ENCODE measurements at regions not wholly inside any gene's neighbourhood (a gene's known extent, or its start where the extent isn't known, plus 50 kb on each side); places are given as distances from the start of the nearest gene placed in this dataset.

- H3K23ac ChIP-seq (ENCODE audit: insufficient read length, low read depth, low read length): no peak overlapping the region
- no peak overlapping the region for H3T11ph ChIP-seq (ENCODE audit: low read length)
- H3K79me2 ChIP-seq (ENCODE audit: insufficient read depth, low read length): no peaks in the 10 kb centered on the region
- H3K14ac ChIP-seq (ENCODE audit: insufficient read depth, low read length): no peak overlapping the region
- WGBS (ENCODE audit: extremely low coverage, insufficient read length, low lambda C conversion rate): no CpG with 5 or more reads among the region's 1 CpG
- H3K23me2 ChIP-seq (ENCODE audit: insufficient read length, low read depth, low read length, poor library complexity, severe bottlenecking): no peaks in the 10 kb centered on the region
- H4K8ac ChIP-seq (replicated peaks; ENCODE audit: insufficient read length, low read depth, low read length): no peak overlapping the region
- no peaks in the 10 kb centered on the region for H3K79me1 ChIP-seq (ENCODE audit: insufficient read depth, low read depth, low read length, poor library complexity, severe bottlenecking)
- Mint-ChIP-seq H3K36me3 (ENCODE audit: insufficient read depth in 1 of 3, low read depth in 3 of 3) (peaks cover 5 to 13% (median 7%) of the 10 kb centered on the region in 3 experiments; a peak in 5 of 7 replicates), H3K27me3 (ENCODE audit: low read depth) (no peaks in the 10 kb centered on the region), H3K4me1 (peaks cover 11 to 15% of the 10 kb centered on the region in 2 experiments), H3K27ac (no peak overlapping the region; a peak in 1 of 7 replicates), H3K9me3 (peaks cover 10 to 14% of the 10 kb centered on the region in 2 experiments; a peak in 4 of 5 replicates), H3K4me3 (no peak overlapping the region)
- no peaks in the 10 kb centered on the region for H3K9me3 ChIP-seq (ENCODE audit: control insufficient read depth, low read depth, low read length)
- H3K18ac ChIP-seq (ENCODE audit: insufficient read length, low read depth, low read length): no peak overlapping the region
- no peak overlapping the region for H2BK20ac ChIP-seq (ENCODE audit: low read depth, low read length, poor library complexity, severe bottlenecking)
- TF ChIP-seq CTCF (conservative IDR thresholded peaks at IDR 0.05): no peak
- H3K4ac ChIP-seq (ENCODE audit: low read depth, low read length): no peak overlapping the region
- no peak overlapping the region for H2BK12ac ChIP-seq (ENCODE audit: insufficient read length, low read depth, low read length)
- H4K91ac ChIP-seq (ENCODE audit: insufficient read length, low read depth, low read length): no peak overlapping the region
- H3K4me1 ChIP-seq (ENCODE audit: insufficient read depth, low read length): peaks cover 4% of the 10 kb centered on the region; the same call in 1 of the 2 replicates
- no peaks in the 10 kb centered on the region for H3K27me3 ChIP-seq (ENCODE audit: insufficient read depth, low read length)
- no peak overlapping the region for H4K5ac ChIP-seq (ENCODE audit: insufficient read length, low read depth, low read length)
- H2AFZ ChIP-seq (ENCODE audit: low read length): no peak overlapping the region
- H3K9ac ChIP-seq (ENCODE audit: extremely low read depth, insufficient read length, low read length): no peak overlapping the region
- no peak overlapping the region for H3K56ac ChIP-seq (ENCODE audit: insufficient read length, low read depth, low read length)
- DNase-seq: no peak
- no peaks in the 10 kb centered on the region for H4K20me1 ChIP-seq (ENCODE audit: control insufficient read depth, insufficient read depth, insufficient read length)
- H2BK15ac ChIP-seq (ENCODE audit: low read depth, low read length): no peak overlapping the region
- H2AK5ac ChIP-seq (ENCODE audit: insufficient read length, low read length): no peak overlapping the region
- no peak overlapping the region for H2BK5ac ChIP-seq (ENCODE audit: insufficient read length, low read length)
- H2BK120ac ChIP-seq (ENCODE audit: low read depth, low read length, poor library complexity, severe bottlenecking): no peak overlapping the region
- no peak overlapping the region for H3K27ac ChIP-seq (ENCODE audit: insufficient read length, low read depth, low read length)
- no peak overlapping the region for H3K4me2 ChIP-seq (ENCODE audit: insufficient read depth, insufficient read length, low read length)
Measured at GRCh38 chr15:81442454-81442853, 68.4 kb upstream of the TMC3 start.

Measured in H9 (cell line).